H1 (cell line): ENCODE measurements at regions not wholly inside any gene's neighbourhood (a gene's known extent, or its start where the extent isn't known, plus 50 kb on each side); places are given as distances from the start of the nearest gene placed in this dataset.

Source experiments
- KDM5A ChIP-seq: fragments of 200-600 bp; IDR thresholded peaks from 2 replicates; pipeline ENCODE4 v1.7.1; 2012; ENCODE audit warnings: mild to moderate bottlenecking, low read length, inconsistent platforms, mixed read lengths
- MAFK ChIP-seq: IDR thresholded peaks from 2 replicates; pipeline ENCODE4 v1.6.1; 2012; ENCODE audit warnings: low read depth, mild to moderate bottlenecking, improper control_type of control experiment, low read length
- POU5F1 ChIP-seq: IDR thresholded peaks from 2 replicates; pipeline ENCODE4 v1.6.1; 2011; ENCODE audit warnings: low read depth, mild to moderate bottlenecking, low read length, moderate library complexity
- SAP30 ChIP-seq: fragments of 300-600 bp; sonication (generic); IDR thresholded peaks from 2 replicates; pipeline ENCODE4 v1.7.1; 2012; ENCODE audit warnings: low read length, moderate library complexity, mild to moderate bottlenecking, inconsistent platforms; ENCODE audit not compliant: insufficient read depth, insufficient replicate concordance
- TF ChIP-seq, protein P1 (sequence below): fragments of 300-600 bp; sonication (generic); IDR thresholded peaks from 2 replicates; pipeline ENCODE4 v1.7.1; 2012; ENCODE audit warnings: low read length, moderate library complexity, mild to moderate bottlenecking, inconsistent platforms; ENCODE audit not compliant: insufficient replicate concordance

DNA sequence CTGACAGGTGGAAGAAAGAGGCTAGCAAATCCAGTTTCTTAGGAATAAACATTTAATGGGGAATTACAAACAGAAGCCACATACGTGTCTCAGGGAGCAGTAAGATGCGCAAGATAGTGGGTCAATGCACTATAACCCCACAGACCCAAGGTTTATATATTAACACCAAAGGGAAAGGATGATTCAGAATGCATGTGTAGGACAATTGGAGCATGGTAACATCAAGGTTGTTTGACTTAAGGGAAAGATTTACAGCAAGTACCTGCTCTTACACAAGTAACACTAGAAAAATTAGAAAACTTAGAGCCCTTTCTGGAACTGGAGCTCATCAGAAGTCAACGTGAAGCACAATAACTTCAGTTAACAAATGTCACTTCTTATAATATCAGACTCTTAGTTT is 161.1 kb upstream of the ZWINT start (continued):
- TF ChIP-seq, protein P1, sequence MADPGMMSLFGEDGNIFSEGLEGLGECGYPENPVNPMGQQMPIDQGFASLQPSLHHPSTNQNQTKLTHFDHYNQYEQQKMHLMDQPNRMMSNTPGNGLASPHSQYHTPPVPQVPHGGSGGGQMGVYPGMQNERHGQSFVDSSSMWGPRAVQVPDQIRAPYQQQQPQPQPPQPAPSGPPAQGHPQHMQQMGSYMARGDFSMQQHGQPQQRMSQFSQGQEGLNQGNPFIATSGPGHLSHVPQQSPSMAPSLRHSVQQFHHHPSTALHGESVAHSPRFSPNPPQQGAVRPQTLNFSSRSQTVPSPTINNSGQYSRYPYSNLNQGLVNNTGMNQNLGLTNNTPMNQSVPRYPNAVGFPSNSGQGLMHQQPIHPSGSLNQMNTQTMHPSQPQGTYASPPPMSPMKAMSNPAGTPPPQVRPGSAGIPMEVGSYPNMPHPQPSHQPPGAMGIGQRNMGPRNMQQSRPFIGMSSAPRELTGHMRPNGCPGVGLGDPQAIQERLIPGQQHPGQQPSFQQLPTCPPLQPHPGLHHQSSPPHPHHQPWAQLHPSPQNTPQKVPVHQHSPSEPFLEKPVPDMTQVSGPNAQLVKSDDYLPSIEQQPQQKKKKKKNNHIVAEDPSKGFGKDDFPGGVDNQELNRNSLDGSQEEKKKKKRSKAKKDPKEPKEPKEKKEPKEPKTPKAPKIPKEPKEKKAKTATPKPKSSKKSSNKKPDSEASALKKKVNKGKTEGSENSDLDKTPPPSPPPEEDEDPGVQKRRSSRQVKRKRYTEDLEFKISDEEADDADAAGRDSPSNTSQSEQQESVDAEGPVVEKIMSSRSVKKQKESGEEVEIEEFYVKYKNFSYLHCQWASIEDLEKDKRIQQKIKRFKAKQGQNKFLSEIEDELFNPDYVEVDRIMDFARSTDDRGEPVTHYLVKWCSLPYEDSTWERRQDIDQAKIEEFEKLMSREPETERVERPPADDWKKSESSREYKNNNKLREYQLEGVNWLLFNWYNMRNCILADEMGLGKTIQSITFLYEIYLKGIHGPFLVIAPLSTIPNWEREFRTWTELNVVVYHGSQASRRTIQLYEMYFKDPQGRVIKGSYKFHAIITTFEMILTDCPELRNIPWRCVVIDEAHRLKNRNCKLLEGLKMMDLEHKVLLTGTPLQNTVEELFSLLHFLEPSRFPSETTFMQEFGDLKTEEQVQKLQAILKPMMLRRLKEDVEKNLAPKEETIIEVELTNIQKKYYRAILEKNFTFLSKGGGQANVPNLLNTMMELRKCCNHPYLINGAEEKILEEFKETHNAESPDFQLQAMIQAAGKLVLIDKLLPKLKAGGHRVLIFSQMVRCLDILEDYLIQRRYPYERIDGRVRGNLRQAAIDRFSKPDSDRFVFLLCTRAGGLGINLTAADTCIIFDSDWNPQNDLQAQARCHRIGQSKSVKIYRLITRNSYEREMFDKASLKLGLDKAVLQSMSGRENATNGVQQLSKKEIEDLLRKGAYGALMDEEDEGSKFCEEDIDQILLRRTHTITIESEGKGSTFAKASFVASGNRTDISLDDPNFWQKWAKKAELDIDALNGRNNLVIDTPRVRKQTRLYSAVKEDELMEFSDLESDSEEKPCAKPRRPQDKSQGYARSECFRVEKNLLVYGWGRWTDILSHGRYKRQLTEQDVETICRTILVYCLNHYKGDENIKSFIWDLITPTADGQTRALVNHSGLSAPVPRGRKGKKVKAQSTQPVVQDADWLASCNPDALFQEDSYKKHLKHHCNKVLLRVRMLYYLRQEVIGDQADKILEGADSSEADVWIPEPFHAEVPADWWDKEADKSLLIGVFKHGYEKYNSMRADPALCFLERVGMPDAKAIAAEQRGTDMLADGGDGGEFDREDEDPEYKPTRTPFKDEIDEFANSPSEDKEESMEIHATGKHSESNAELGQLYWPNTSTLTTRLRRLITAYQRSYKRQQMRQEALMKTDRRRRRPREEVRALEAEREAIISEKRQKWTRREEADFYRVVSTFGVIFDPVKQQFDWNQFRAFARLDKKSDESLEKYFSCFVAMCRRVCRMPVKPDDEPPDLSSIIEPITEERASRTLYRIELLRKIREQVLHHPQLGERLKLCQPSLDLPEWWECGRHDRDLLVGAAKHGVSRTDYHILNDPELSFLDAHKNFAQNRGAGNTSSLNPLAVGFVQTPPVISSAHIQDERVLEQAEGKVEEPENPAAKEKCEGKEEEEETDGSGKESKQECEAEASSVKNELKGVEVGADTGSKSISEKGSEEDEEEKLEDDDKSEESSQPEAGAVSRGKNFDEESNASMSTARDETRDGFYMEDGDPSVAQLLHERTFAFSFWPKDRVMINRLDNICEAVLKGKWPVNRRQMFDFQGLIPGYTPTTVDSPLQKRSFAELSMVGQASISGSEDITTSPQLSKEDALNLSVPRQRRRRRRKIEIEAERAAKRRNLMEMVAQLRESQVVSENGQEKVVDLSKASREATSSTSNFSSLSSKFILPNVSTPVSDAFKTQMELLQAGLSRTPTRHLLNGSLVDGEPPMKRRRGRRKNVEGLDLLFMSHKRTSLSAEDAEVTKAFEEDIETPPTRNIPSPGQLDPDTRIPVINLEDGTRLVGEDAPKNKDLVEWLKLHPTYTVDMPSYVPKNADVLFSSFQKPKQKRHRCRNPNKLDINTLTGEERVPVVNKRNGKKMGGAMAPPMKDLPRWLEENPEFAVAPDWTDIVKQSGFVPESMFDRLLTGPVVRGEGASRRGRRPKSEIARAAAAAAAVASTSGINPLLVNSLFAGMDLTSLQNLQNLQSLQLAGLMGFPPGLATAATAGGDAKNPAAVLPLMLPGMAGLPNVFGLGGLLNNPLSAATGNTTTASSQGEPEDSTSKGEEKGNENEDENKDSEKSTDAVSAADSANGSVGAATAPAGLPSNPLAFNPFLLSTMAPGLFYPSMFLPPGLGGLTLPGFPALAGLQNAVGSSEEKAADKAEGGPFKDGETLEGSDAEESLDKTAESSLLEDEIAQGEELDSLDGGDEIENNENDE = no peak
- no peak for TF ChIP-seq KDM5A
- TF ChIP-seq MAFK = no peak
- no peak for TF ChIP-seq SAP30
- no peak for TF ChIP-seq POU5F1
- TF ChIP-seq, all 59 proteins: peak for 0
